ENCODE measurements at regions not wholly inside any gene's neighbourhood (a gene's known extent, or its start where the extent isn't known, plus 50 kb on each side); places are given as distances from the start of the nearest gene placed in this dataset.

DNA sequence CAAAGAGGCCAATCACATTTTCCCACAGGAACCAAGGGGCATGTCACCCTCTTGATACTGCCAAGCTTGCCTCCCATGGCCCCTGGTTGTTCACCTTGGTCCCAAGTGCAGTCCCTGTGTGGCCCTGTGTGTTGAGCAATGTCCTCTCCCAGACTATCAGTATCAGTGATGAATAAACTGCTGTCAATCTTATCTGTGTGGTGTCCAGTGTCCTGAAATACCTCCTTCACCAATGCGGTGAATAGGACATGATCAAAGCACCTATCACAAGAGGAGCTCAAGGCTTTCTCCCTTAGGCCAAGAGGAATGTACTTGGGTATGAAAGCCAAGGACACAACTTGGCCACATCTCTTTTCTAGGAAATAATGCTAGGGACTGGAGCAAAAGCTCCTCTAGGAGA lies 68.2 kb downstream of the MAIP1 start:
- Histone ChIP-seq H2AFZ (ENCODE audit: low read length) (no peak overlapping the region), H3K79me2 (ENCODE audit: control insufficient read depth, insufficient read depth, low read length) (no peaks in the 10 kb centered on the region), H3K9me3 (ENCODE audit: control insufficient read depth, insufficient read depth, low read depth, low read length) (no peaks in the 10 kb centered on the region), H3K27me3 (ENCODE audit: control insufficient read depth, insufficient read depth, low read length) (no peaks in the 10 kb centered on the region), H3K9ac (ENCODE audit: insufficient read depth, low read length) (no peak overlapping the region), H3K4me1 (ENCODE audit: control insufficient read depth, extremely low read depth, insufficient read depth, low read length) (no peaks in the 10 kb centered on the region), H3K27ac (ENCODE audit: insufficient read depth, low read length) (no peak overlapping the region), H4K20me1 (ENCODE audit: control insufficient read depth, extremely low read depth, insufficient read depth, low read length) (no peaks in the 10 kb centered on the region), H3K4me3 (replicated peaks in 1 of 4; ENCODE audit: control extremely low read depth in 1 of 4, insufficient read depth in 1 of 4, low read depth in 3 of 4, low read length in 4 of 4) (no peak overlapping the region), H3K36me3 (ENCODE audit: control insufficient read depth, insufficient read depth, low read length) (no peaks in the 10 kb centered on the region), H3K4me2 (ENCODE audit: extremely low read depth, insufficient read depth, low read length) (no peak overlapping the region)
- no peak for DNase-seq (ENCODE audit: low read depth in 2 of 2)
- no peak for TF ChIP-seq CTCF (conservative IDR thresholded peaks at IDR 0.05 in 1 of 2, IDR thresholded peaks at IDR 0.05 in 1 of 2; ENCODE audit: low read depth in 1 of 2, low read length in 2 of 2)
- TF ChIP-seq EZH2 (IDR thresholded peaks at IDR 0.05; ENCODE audit: low read length, missing control alignments): no peak

GRCh38 chr2:200025717-200026116 lies 70.3 kb downstream of the MAIP1 start:
- H3K36me3 ChIP-seq (ENCODE audit: control insufficient read depth, insufficient read depth, low read length): no peaks in the 10 kb centered on the region
- DNase-seq (ENCODE audit: low read depth in 2 of 2): no peak
- no peak overlapping the region for H2AFZ ChIP-seq (ENCODE audit: low read length)
- H3K4me1 ChIP-seq (ENCODE audit: control insufficient read depth, extremely low read depth, insufficient read depth, low read length): no peaks in the 10 kb centered on the region
- no peak overlapping the region for H3K27ac ChIP-seq (ENCODE audit: insufficient read depth, low read length)
- no peak overlapping the region for H3K4me3 ChIP-seq (replicated peaks in 1 of 4; ENCODE audit: control extremely low read depth in 1 of 4, insufficient read depth in 1 of 4, low read depth in 3 of 4, low read length in 4 of 4)
- no peak overlapping the region for H3K9ac ChIP-seq (ENCODE audit: insufficient read depth, low read length)
- H3K27me3 ChIP-seq (ENCODE audit: control insufficient read depth, insufficient read depth, low read length): no peaks in the 10 kb centered on the region
- no peak overlapping the region for H3K4me2 ChIP-seq (ENCODE audit: extremely low read depth, insufficient read depth, low read length)
- no peaks in the 10 kb centered on the region for H3K79me2 ChIP-seq (ENCODE audit: control insufficient read depth, insufficient read depth, low read length)
- TF ChIP-seq CTCF (conservative IDR thresholded peaks at IDR 0.05 in 1 of 2, IDR thresholded peaks at IDR 0.05 in 1 of 2; ENCODE audit: low read depth in 1 of 2, low read length in 2 of 2) (no peak), EZH2 (IDR thresholded peaks at IDR 0.05; ENCODE audit: low read length, missing control alignments) (no peak)
- H3K9me3 ChIP-seq (ENCODE audit: control insufficient read depth, insufficient read depth, low read depth, low read length): no peaks in the 10 kb centered on the region
- H4K20me1 ChIP-seq (ENCODE audit: control insufficient read depth, extremely low read depth, insufficient read depth, low read length): no peaks in the 10 kb centered on the region

- Histone ChIP-seq H3K27ac (ENCODE audit: insufficient read depth, low read length) (peak overlapping the region; percentile 69), H3K4me2 (ENCODE audit: extremely low read depth, insufficient read depth, low read length) (peak overlapping the region; percentile 40)
Measured at GRCh38 chr2:200026332-200027230, 71.2 kb downstream of the MAIP1 start.

More at GRCh38 chr2:200026332-200027230, 71.2 kb downstream of the MAIP1 start:
- no peaks in the 10 kb centered on the region for H3K36me3 ChIP-seq (ENCODE audit: control insufficient read depth, insufficient read depth, low read length)
- no peaks in the 10 kb centered on the region for H3K4me1 ChIP-seq (ENCODE audit: control insufficient read depth, extremely low read depth, insufficient read depth, low read length)
- H3K9me3 ChIP-seq (ENCODE audit: control insufficient read depth, insufficient read depth, low read depth, low read length): no peaks in the 10 kb centered on the region
- H3K79me2 ChIP-seq (ENCODE audit: control insufficient read depth, insufficient read depth, low read length): no peaks in the 10 kb centered on the region
- no peaks in the 10 kb centered on the region for H3K27me3 ChIP-seq (ENCODE audit: control insufficient read depth, insufficient read depth, low read length)
- H2AFZ ChIP-seq (ENCODE audit: low read length): no peak overlapping the region
- TF ChIP-seq EZH2 (IDR thresholded peaks at IDR 0.05; ENCODE audit: low read length, missing control alignments) (no peak), CTCF (conservative IDR thresholded peaks at IDR 0.05 in 1 of 2, IDR thresholded peaks at IDR 0.05 in 1 of 2; ENCODE audit: low read depth in 1 of 2, low read length in 2 of 2) (no peak)
- DNase-seq (ENCODE audit: low read depth in 2 of 2): peak in 1 of 2 donors; percentile 91
- no peak overlapping the region for H3K4me3 ChIP-seq (replicated peaks in 1 of 4; ENCODE audit: control extremely low read depth in 1 of 4, insufficient read depth in 1 of 4, low read depth in 3 of 4, low read length in 4 of 4)
- no peaks in the 10 kb centered on the region for H4K20me1 ChIP-seq (ENCODE audit: control insufficient read depth, extremely low read depth, insufficient read depth, low read length)
- no peak overlapping the region for H3K9ac ChIP-seq (ENCODE audit: insufficient read depth, low read length)

Data from fibroblast of lung (primary cell).